Astrocyte (in vitro differentiated cells and primary cell): ENCODE measurements at regions not wholly inside any gene's neighbourhood (a gene's known extent, or its start where the extent isn't known, plus 50 kb on each side); places are given as distances from the start of the nearest gene placed in this dataset.

Source experiments
- DNase-seq: peaks from one replicate; pipeline ENCODE4 v3.0.0-alpha.2; 2010; ENCODE audit warnings: low read depth
- FAIRE-seq: peaks from 2 replicates; lab custom pipeline; 2011; peaks lifted over from hg19 to GRCh38; lab: Jason Lieb, UNC
- H2AFZ ChIP-seq: 2 replicates; pipeline ENCODE4 v1.6.0; 2012; ENCODE audit warnings: low read depth, low read length, inconsistent platforms
- H3K27ac ChIP-seq: 2 replicates; pipeline ENCODE4 v1.5.1; 2011; ENCODE audit warnings: low read depth, low read length, inconsistent platforms
- H3K27me3 ChIP-seq: 2 replicates; pipeline ENCODE4 v1.6.0; 2011; ENCODE audit warnings: low read length, inconsistent platforms; ENCODE audit not compliant: insufficient read depth
- H3K36me3 ChIP-seq: 2 replicates; pipeline ENCODE4 v1.5.1; 2011; ENCODE audit warnings: low read length, inconsistent platforms; ENCODE audit not compliant: insufficient read depth
- H3K4me1 ChIP-seq: 2 replicates; pipeline ENCODE4 v1.5.1; 2011; ENCODE audit warnings: low read length, inconsistent platforms; ENCODE audit not compliant: insufficient read depth
- H3K4me2 ChIP-seq: 2 replicates; pipeline ENCODE4 v1.6.0; 2012; ENCODE audit warnings: low read length, inconsistent platforms
- H3K4me3 ChIP-seq: 2 replicates; pipeline ENCODE4 v1.5.1; 2011; ENCODE audit warnings: low read depth, mild to moderate bottlenecking, low read length, inconsistent platforms; ENCODE audit not compliant: insufficient read depth
- H3K79me2 ChIP-seq: 2 replicates; pipeline ENCODE4 v1.6.0; 2012; ENCODE audit warnings: mild to moderate bottlenecking, low read length, inconsistent platforms; ENCODE audit not compliant: insufficient read depth
- H3K9ac ChIP-seq: 2 replicates; pipeline ENCODE4 v1.6.0; 2012; ENCODE audit warnings: mild to moderate bottlenecking, low read length, inconsistent platforms
- H3K9me3 ChIP-seq: 2 replicates; pipeline ENCODE4 v1.5.1; 2012; ENCODE audit warnings: low read depth, mild to moderate bottlenecking, low read length, inconsistent platforms; ENCODE audit not compliant: insufficient read depth
- H4K20me1 ChIP-seq: 2 replicates; pipeline ENCODE4 v1.6.0; 2012; ENCODE audit warnings: low read length, inconsistent platforms; ENCODE audit not compliant: insufficient read depth
- H3K27ac Mint-ChIP-seq: one replicate; pipeline ENCODE4 v1.8.0; 2021; ENCODE audit warnings: mild to moderate bottlenecking, mixed read lengths; ENCODE audit not compliant: unreplicated experiment
- H3K27me3 Mint-ChIP-seq: one replicate; pipeline ENCODE4 v1.8.0; 2021; ENCODE audit warnings: low read depth, mixed read lengths; ENCODE audit not compliant: unreplicated experiment
- H3K36me3 Mint-ChIP-seq: one replicate; pipeline ENCODE4 v1.8.0; 2021; ENCODE audit warnings: low read depth, mixed read lengths; ENCODE audit not compliant: unreplicated experiment
- H3K4me1 Mint-ChIP-seq: one replicate; pipeline ENCODE4 v1.8.0; 2021; ENCODE audit warnings: low read depth, mixed read lengths; ENCODE audit not compliant: unreplicated experiment
- H3K4me3 Mint-ChIP-seq: one replicate; pipeline ENCODE4 v1.8.0; 2021; ENCODE audit warnings: mild to moderate bottlenecking, moderate library complexity, mixed read lengths; ENCODE audit not compliant: unreplicated experiment
- H3K9me3 Mint-ChIP-seq: one replicate; pipeline ENCODE4 v1.8.0; 2021; ENCODE audit warnings: mild to moderate bottlenecking, mixed read lengths; ENCODE audit not compliant: unreplicated experiment
- EZH2 ChIP-seq: IDR thresholded peaks from 2 replicates; pipeline ENCODE4 v1.6.1; 2012; ENCODE audit warnings: mild to moderate bottlenecking, low read length, inconsistent platforms; ENCODE audit not compliant: insufficient read depth
- TF ChIP-seq, protein P1 (sequence below): IDR thresholded peaks from 2 replicates; pipeline ENCODE4 v1.5.1; 2011; ENCODE audit warnings: low read depth, mild to moderate bottlenecking, inconsistent platforms, low read length, moderate library complexity; ENCODE audit not compliant: insufficient read depth

DNA sequence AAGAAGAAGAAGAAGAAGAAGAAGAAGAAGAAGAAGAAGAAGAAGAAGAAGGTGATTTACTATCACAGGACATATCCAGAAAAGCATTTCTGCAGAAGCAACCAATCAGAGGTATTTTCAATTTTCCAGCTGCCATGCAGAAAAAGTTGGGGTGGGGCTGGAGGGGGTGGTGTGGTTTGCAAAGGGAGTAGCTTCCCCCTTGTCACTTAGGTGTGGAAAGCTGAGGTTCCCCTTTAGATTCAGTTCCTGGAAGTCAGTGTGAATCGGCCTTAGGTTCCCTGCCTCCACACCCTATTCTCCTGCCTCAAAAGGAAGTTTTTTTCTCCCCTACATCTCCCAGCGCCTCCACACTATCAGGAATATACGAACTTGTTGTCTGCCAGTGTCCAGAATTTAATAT is 276.7 kb upstream of the ARRDC4 start:
- no peaks in the 10 kb centered on the region for H4K20me1 ChIP-seq
- H3K27me3 ChIP-seq = no peaks in the 10 kb centered on the region
- Mint-ChIP-seq H3K36me3 (no peaks in the 10 kb centered on the region), H3K27ac (no peak overlapping the region), H3K4me3 (no peak overlapping the region), H3K4me1 (no peaks in the 10 kb centered on the region), H3K27me3 (peaks cover 8% of the 10 kb centered on the region), H3K9me3 (no peaks in the 10 kb centered on the region)
- TF ChIP-seq EZH2 = no peak
- TF ChIP-seq, protein P1, sequence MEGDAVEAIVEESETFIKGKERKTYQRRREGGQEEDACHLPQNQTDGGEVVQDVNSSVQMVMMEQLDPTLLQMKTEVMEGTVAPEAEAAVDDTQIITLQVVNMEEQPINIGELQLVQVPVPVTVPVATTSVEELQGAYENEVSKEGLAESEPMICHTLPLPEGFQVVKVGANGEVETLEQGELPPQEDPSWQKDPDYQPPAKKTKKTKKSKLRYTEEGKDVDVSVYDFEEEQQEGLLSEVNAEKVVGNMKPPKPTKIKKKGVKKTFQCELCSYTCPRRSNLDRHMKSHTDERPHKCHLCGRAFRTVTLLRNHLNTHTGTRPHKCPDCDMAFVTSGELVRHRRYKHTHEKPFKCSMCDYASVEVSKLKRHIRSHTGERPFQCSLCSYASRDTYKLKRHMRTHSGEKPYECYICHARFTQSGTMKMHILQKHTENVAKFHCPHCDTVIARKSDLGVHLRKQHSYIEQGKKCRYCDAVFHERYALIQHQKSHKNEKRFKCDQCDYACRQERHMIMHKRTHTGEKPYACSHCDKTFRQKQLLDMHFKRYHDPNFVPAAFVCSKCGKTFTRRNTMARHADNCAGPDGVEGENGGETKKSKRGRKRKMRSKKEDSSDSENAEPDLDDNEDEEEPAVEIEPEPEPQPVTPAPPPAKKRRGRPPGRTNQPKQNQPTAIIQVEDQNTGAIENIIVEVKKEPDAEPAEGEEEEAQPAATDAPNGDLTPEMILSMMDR = no peak
- H3K4me3 ChIP-seq = no peak overlapping the region
- no peaks in the 10 kb centered on the region for H3K79me2 ChIP-seq
- no peak for FAIRE-seq
- no peaks in the 10 kb centered on the region for H3K4me1 ChIP-seq
- H3K9me3 ChIP-seq = peaks cover 3% of the 10 kb centered on the region
- DNase-seq = no peak
- H3K4me2 ChIP-seq = no peak overlapping the region
- H3K36me3 ChIP-seq = no peaks in the 10 kb centered on the region
- no peak overlapping the region for H3K9ac ChIP-seq
- no peak overlapping the region for H2AFZ ChIP-seq
- no peak overlapping the region for H3K27ac ChIP-seq

DNA sequence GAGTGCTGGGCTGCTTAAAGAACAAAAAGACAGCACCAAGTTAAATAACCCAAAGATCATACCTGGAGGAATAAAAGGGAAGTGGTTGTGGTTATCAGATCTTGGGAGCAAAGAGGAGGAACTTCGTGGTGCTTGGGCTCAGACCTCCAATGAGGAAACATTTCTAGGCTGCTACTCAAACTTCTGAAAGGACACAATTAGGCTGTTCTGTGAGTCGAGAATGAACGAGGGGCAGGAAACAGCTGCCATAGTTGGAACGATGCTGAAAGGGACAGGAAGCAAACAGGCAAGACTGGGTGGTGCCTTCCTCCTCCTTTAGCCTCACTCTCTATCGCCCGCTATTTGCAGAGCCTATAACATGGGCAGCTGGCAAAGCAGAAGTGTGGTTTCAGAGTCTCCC is 276.3 kb upstream of the ARRDC4 start:
- Histone ChIP-seq H4K20me1 (no peaks in the 10 kb centered on the region), H3K27ac (no peak overlapping the region), H3K4me2 (no peak overlapping the region), H2AFZ (no peak overlapping the region), H3K4me3 (no peak overlapping the region), H3K9me3 (peaks cover 3% of the 10 kb centered on the region), H3K36me3 (no peaks in the 10 kb centered on the region), H3K27me3 (no peaks in the 10 kb centered on the region), H3K9ac (no peak overlapping the region), H3K4me1 (no peaks in the 10 kb centered on the region), H3K79me2 (no peaks in the 10 kb centered on the region)
- DNase-seq (no peak), FAIRE-seq (no peak)
- Mint-ChIP-seq H3K27ac (no peak overlapping the region), H3K9me3 (no peaks in the 10 kb centered on the region), H3K4me3 (no peak overlapping the region), H3K27me3 (peaks cover 11% of the 10 kb centered on the region), H3K4me1 (no peaks in the 10 kb centered on the region), H3K36me3 (no peaks in the 10 kb centered on the region)
- TF ChIP-seq EZH2 = no peak
- TF ChIP-seq, protein P1 = no peak

DNA sequence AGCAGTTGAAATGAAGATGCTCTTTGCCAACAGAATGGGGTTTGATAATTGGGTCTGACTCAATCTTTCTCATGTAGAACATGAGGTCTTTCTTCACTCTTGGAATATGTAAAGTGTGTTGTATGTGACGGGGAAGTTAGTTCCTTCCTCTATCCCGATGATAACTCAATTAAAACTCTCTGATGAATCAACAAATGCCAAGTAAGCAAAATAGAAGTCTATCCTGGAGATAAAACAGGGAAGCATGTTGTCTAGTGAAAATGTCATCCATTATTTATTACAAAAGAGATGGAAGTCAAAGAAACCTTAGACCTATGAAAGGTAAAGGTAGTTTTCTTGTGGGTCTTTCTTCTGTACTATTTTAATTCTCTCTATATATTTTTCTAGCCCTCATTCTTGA is 274.2 kb upstream of the ARRDC4 start:
- Histone ChIP-seq H3K4me1 (no peaks in the 10 kb centered on the region), H2AFZ (no peak overlapping the region), H3K9me3 (no peaks in the 10 kb centered on the region), H3K27me3 (no peaks in the 10 kb centered on the region), H3K27ac (no peak overlapping the region), H3K79me2 (no peaks in the 10 kb centered on the region), H3K36me3 (no peaks in the 10 kb centered on the region), H3K4me2 (no peak overlapping the region), H4K20me1 (no peaks in the 10 kb centered on the region), H3K9ac (no peak overlapping the region), H3K4me3 (no peak overlapping the region)
- no peak overlapping the region for H3K27ac Mint-ChIP-seq
- no peaks in the 10 kb centered on the region for H3K4me1 Mint-ChIP-seq
- no peaks in the 10 kb centered on the region for H3K9me3 Mint-ChIP-seq
- peaks cover 15% of the 10 kb centered on the region for H3K27me3 Mint-ChIP-seq
- TF ChIP-seq, protein P1 = no peak
- no peak for TF ChIP-seq EZH2
- FAIRE-seq = no peak
- H3K4me3 Mint-ChIP-seq = no peak overlapping the region
- H3K36me3 Mint-ChIP-seq = no peaks in the 10 kb centered on the region
- DNase-seq = no peak
